ENCODE measurements at regions not wholly inside any gene's neighbourhood (a gene's known extent, or its start where the extent isn't known, plus 50 kb on each side); places are given as distances from the start of the nearest gene placed in this dataset.

DNA sequence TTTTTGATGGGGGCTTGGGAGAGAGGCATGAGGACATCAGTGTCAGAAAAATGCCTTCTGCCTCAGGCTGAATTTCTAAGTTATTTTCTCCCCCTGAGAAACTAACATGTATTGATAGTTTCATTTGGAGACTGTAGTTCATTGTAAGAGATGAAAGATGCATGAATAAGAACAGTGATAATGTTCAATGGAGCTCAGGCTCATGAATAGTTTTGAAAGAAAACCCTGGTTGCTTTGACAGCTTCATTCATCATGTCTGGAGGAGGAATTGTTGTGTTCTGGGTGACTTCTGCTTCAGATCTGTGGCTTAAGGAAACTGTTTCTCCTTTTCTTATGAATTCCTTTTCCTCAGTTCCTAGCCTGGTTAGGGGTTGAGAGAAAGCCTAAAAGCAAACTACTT is 204.0 kb upstream of the LRRC3B start:
- Histone ChIP-seq H3K27me3 (ENCODE audit: control insufficient read depth in 2 of 2, insufficient read depth in 2 of 2, low read length in 2 of 2) (no peaks in the 10 kb centered on the region), H3K9ac (replicated peaks; ENCODE audit: extremely low read depth, insufficient read depth, low read length) (no peak overlapping the region), H2AFZ (ENCODE audit: low read depth, low read length) (no peak overlapping the region), H4K20me1 (replicated peaks; ENCODE audit: control insufficient read depth, extremely low read depth, insufficient read depth, low read length) (no peaks in the 10 kb centered on the region), H3K4me3 (replicated peaks in 1 of 3; ENCODE audit: insufficient read depth in 1 of 3, low read depth in 1 of 3, low read length in 3 of 3) (no peak overlapping the region), H3K36me3 (ENCODE audit: control insufficient read depth in 2 of 2, extremely low read depth in 1 of 2, insufficient read depth in 2 of 2, low read length in 2 of 2) (no peaks in the 10 kb centered on the region), H3K27ac (ENCODE audit: insufficient read depth, low read depth, low read length) (no peak overlapping the region), H3K9me1 (replicated peaks; ENCODE audit: control insufficient read depth, extremely low read depth, insufficient read depth, low read length) (no peaks in the 10 kb centered on the region), H3K4me2 (ENCODE audit: insufficient read depth, low read length) (no peak overlapping the region), H3K9me3 (replicated peaks; ENCODE audit: control insufficient read depth, insufficient read depth, low read length) (no peaks in the 10 kb centered on the region), H3K79me2 (ENCODE audit: control insufficient read depth, insufficient read depth, low read length) (no peaks in the 10 kb centered on the region), H3K4me1 (ENCODE audit: control insufficient read depth, extremely low read depth, insufficient read depth, low read length) (no peaks in the 10 kb centered on the region)
- CTCF ChIA-PET = no interaction called here
- DNase-seq (ENCODE audit: low read depth, low spot score) = no peak
- intact Hi-C loops (cut with micrococcal nuclease) (no loop called here), dilution Hi-C loops (cut with MboI; ENCODE audit: extremely low pct_ligation_motif_present, low sequenced_read_pairs) (no loop called here)
- POLR2A ChIA-PET = no interaction called here
- TF ChIP-seq MYC (IDR thresholded peaks at IDR 0.05; ENCODE audit: low read depth, low read length) = no peak
- TF ChIP-seq GATA2 (IDR thresholded peaks at IDR 0.05; ENCODE audit: insufficient read depth, insufficient read length, low read depth, low read length) = no peak
- no peak for TF ChIP-seq EZH2 (IDR thresholded peaks at IDR 0.05; ENCODE audit: borderline replicate concordance, low read depth, low read length, severe bottlenecking)
- TF ChIP-seq, protein P1, sequence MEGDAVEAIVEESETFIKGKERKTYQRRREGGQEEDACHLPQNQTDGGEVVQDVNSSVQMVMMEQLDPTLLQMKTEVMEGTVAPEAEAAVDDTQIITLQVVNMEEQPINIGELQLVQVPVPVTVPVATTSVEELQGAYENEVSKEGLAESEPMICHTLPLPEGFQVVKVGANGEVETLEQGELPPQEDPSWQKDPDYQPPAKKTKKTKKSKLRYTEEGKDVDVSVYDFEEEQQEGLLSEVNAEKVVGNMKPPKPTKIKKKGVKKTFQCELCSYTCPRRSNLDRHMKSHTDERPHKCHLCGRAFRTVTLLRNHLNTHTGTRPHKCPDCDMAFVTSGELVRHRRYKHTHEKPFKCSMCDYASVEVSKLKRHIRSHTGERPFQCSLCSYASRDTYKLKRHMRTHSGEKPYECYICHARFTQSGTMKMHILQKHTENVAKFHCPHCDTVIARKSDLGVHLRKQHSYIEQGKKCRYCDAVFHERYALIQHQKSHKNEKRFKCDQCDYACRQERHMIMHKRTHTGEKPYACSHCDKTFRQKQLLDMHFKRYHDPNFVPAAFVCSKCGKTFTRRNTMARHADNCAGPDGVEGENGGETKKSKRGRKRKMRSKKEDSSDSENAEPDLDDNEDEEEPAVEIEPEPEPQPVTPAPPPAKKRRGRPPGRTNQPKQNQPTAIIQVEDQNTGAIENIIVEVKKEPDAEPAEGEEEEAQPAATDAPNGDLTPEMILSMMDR (IDR thresholded peaks at IDR 0.05; ENCODE audit: extremely low read depth in 1 of 2, insufficient read depth in 1 of 2, low read depth in 1 of 2, low read length in 2 of 2) = no peak
- TF ChIP-seq JUN (IDR thresholded peaks at IDR 0.05; ENCODE audit: borderline replicate concordance, insufficient read depth, insufficient read length, low read depth) = no peak
- no peak for TF ChIP-seq POLR2AphosphoS5 (IDR thresholded peaks at IDR 0.05; ENCODE audit: insufficient read depth, low read depth, low read length)
- no peak for TF ChIP-seq POLR2A (IDR thresholded peaks at IDR 0.05; ENCODE audit: low read depth, low read length)
- TF ChIP-seq, protein P2, sequence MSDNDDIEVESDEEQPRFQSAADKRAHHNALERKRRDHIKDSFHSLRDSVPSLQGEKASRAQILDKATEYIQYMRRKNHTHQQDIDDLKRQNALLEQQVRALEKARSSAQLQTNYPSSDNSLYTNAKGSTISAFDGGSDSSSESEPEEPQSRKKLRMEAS (IDR thresholded peaks at IDR 0.05; ENCODE audit: insufficient read depth, insufficient read length) = no peak
- no peak for TF ChIP-seq FOS (IDR thresholded peaks at IDR 0.05; ENCODE audit: borderline replicate concordance, insufficient read depth, low read length)
- no peak for FAIRE-seq
- BruUV-seq (replicated peaks) = no TSS peak

Measured in endothelial cell of umbilical vein (primary cell).